ENCODE measurements at regions not wholly inside any gene's neighbourhood (a gene's known extent, or its start where the extent isn't known, plus 50 kb on each side); places are given as distances from the start of the nearest gene placed in this dataset.

DNA sequence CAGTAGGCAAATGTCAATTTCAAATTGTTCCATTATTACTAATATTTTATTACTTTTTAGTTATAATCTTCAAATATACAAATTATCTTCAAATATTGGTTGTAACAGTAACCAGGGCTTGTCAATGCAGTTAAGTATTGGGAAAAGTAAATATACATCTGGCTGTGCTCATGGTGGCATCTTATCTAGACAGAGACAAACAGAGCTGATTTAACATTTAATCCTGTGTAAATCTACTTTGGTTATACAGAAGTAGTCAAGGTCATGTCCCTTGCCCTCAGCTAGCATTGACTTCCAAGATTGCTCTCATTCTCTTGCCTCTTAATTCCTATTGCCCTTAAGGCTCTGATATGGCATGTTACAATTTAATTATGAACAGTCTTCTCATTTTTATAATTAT is 98.4 kb upstream of the KLHL1 start:
- DNase-seq = no peak

DNA sequence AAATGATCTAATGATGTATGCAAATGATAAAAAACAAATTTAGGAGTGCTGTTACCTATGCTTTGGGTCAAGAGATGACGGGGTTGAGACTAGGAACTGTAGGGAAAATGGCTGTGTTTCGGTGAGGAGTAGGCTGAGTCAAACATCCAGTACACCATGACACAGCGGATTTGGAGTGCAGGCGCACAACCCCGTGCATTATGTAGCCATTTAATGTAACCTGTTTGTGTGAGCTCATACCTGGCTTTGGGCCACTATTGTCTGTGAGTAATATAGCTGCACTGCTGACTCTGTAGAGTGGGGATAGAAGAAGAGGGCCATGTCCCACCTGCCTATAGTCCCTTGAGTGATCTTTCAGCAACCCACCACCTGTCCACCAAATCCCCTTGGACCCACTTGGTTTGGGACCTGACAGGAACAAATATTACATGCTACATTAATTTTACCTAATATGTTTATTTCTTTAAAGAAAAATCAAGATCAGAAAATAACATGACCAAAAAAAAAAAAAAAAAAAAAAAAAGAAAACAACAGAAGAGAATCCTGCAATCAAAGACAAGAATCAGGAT is 95.5 kb upstream of the KLHL1 start:
- DNase-seq = peak; percentile 5

DNA sequence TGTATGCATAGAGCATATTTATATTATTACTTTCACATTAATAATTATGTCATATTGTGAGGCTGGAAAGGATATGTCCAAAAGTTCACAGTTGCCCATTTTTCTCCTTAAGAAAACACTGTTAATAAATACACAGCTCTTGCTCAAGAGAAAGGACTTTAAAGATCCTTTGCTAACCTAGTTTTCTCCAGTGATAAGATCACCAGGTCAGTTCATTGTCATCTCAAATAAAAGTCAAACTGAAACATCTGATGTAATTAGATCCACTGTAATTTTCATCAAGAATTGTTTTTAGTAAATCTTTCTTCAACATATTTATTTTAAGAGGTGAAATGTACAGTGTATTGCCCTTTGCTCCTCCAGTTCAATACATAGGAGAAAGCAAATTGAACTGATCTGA is 82.8 kb upstream of the KLHL1 start:
- no peak for DNase-seq

DNA sequence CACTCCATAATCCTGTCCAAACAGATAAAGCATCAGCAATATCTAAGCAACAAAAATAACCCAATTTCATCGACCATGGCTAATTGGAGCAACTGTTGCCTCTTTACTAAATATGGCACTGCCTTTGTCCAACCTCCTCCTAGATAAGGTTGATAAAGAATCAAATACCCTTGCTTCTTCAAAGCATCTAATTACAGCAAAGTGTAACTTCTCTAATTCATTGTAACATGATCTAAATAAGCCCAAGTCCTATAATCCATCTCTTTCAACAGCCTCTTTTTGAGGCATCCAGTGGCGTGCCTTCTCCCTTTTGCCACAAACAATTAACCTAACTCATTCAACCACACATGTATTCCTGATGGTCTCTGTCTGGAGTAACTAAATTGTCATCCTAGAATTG is 81.7 kb upstream of the KLHL1 start:
- no peak for DNase-seq

GRCh38 chr13:70188567-70188966 is 80.3 kb upstream of the KLHL1 start:
- DNase-seq = no peak

DNA sequence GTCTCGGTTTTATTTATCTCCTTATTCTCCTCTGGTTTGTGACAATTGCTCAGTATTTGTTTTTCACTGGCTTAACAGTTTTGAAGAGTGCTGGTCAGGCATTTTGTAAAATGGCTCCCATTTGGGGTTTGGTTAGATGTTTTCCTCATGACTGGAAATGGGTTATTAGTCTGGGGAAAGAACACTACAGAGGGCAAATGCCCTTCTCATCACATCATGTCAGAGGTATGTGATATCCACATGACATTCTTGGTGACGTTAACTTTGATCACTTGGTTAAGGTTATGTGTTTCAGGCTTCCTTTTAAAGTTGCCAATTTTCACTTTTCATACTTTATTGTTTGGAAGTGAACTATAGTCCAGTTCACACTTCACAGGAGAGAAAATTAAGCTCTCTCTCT is 74.8 kb upstream of the KLHL1 start:
- DNase-seq = no peak

Data from COR-L47 (cell line).